Fibroblast of lung (primary cell): ENCODE measurements at regions not wholly inside any gene's neighbourhood (a gene's known extent, or its start where the extent isn't known, plus 50 kb on each side); places are given as distances from the start of the nearest gene placed in this dataset.

ENCODE experiments used
- DNase-seq, 2 donors: peaks; one replicate each; pipeline versions ENCODE4 v3.0.0 to v3.0.0-alpha.2; 2010; ENCODE audit warnings: low read depth in 2 of 2
- H2AFZ ChIP-seq: 2 replicates; pipeline ENCODE4 v1.5.1; 2012; ENCODE audit warnings: low read length, control low read depth, inconsistent platforms
- H3K27ac ChIP-seq: 2 replicates; pipeline ENCODE4 v1.5.1; 2011; ENCODE audit warnings: low read length, control low read depth; ENCODE audit not compliant: insufficient read depth
- H3K27me3 ChIP-seq: 2 replicates; pipeline ENCODE4 v1.5.1; 2011; ENCODE audit warnings: mild to moderate bottlenecking, low read length; ENCODE audit not compliant: control insufficient read depth, insufficient read depth
- H3K36me3 ChIP-seq: 2 replicates; pipeline ENCODE4 v1.5.1; 2011; ENCODE audit warnings: low read length; ENCODE audit not compliant: control insufficient read depth, insufficient read depth
- H3K4me1 ChIP-seq: 2 replicates; pipeline ENCODE4 v1.5.1; 2011; ENCODE audit warnings: low read length; ENCODE audit not compliant: control insufficient read depth, insufficient read depth; ENCODE audit errors: extremely low read depth
- H3K4me2 ChIP-seq: 2 replicates; pipeline ENCODE4 v1.5.1; 2011; ENCODE audit warnings: low read length, control low read depth; ENCODE audit not compliant: insufficient read depth; ENCODE audit errors: extremely low read depth
- H3K4me3 ChIP-seq, 4 experiments: fragments of 200-600 bp in 1 of 4; sonication (generic) in 1 of 4; replicated peaks in 1 of 4; 2 replicates each; pipeline ENCODE4 v1.5.1; 2011 to 2016; ENCODE audit warnings: low read length in 4 of 4, low read depth in 3 of 4, mild to moderate bottlenecking in 3 of 4, control low read depth in 2 of 4, inconsistent platforms in 1 of 4, mixed read lengths in 1 of 4; ENCODE audit not compliant: insufficient read depth in 1 of 4; ENCODE audit errors: control extremely low read depth in 1 of 4
- H3K79me2 ChIP-seq: 2 replicates; pipeline ENCODE4 v1.5.1; 2012; ENCODE audit warnings: mild to moderate bottlenecking, low read length, inconsistent platforms; ENCODE audit not compliant: control insufficient read depth, insufficient read depth
- H3K9ac ChIP-seq: 2 replicates; pipeline ENCODE4 v1.5.1; 2011; ENCODE audit warnings: mild to moderate bottlenecking, low read length, control low read depth; ENCODE audit not compliant: insufficient read depth
- H3K9me3 ChIP-seq: 2 replicates; pipeline ENCODE4 v1.5.1; 2012; ENCODE audit warnings: low read depth, low read length; ENCODE audit not compliant: control insufficient read depth, insufficient read depth
- H4K20me1 ChIP-seq: 2 replicates; pipeline ENCODE4 v1.5.1; 2011; ENCODE audit warnings: low read length; ENCODE audit not compliant: control insufficient read depth, insufficient read depth; ENCODE audit errors: extremely low read depth
- CTCF ChIP-seq, 2 donors: IDR thresholded peaks in 1 of 2; conservative IDR thresholded peaks in 1 of 2; 1 replicate in 1 of 2; 2 replicates in 1 of 2; pipeline ENCODE4 v1.5.1; 2011 to 2012; ENCODE audit warnings: low read length in 2 of 2, control low read depth in 1 of 2, inconsistent platforms in 1 of 2, low read depth in 1 of 2, mild to moderate bottlenecking in 1 of 2
- EZH2 ChIP-seq: IDR thresholded peaks from 2 replicates; pipeline ENCODE4 v1.5.1; 2012; ENCODE audit warnings: low read length, control low read depth, mild to moderate bottlenecking; ENCODE audit errors: missing control alignments

GRCh38 chr15:46591462-46591861 lies 956.6 kb downstream of the SQOR start:
- DNase-seq: no peak
- H3K9ac ChIP-seq: no peak overlapping the region
- H4K20me1 ChIP-seq: no peaks in the 10 kb centered on the region
- TF ChIP-seq CTCF (conservative IDR thresholded peaks at IDR 0.05 in 1 of 2, IDR thresholded peaks at IDR 0.05 in 1 of 2; ENCODE audit: low read depth in 1 of 2, low read length in 2 of 2) (no peak), EZH2 (no peak)
- no peaks in the 10 kb centered on the region for H3K79me2 ChIP-seq
- H3K36me3 ChIP-seq: no peaks in the 10 kb centered on the region
- no peak overlapping the region for H3K4me3 ChIP-seq
- no peaks in the 10 kb centered on the region for H3K9me3 ChIP-seq
- no peaks in the 10 kb centered on the region for H3K4me1 ChIP-seq
- no peak overlapping the region for H3K4me2 ChIP-seq
- H2AFZ ChIP-seq: no peak overlapping the region
- H3K27me3 ChIP-seq: no peaks in the 10 kb centered on the region
- no peak overlapping the region for H3K27ac ChIP-seq

- H3K79me2 ChIP-seq: no peaks in the 10 kb centered on the region
- H3K9me3 ChIP-seq: no peaks in the 10 kb centered on the region
- H3K27ac ChIP-seq: no peak overlapping the region
- no peak overlapping the region for H2AFZ ChIP-seq
- no peak overlapping the region for H3K4me2 ChIP-seq
- H3K4me1 ChIP-seq: no peaks in the 10 kb centered on the region
- no peaks in the 10 kb centered on the region for H4K20me1 ChIP-seq
- H3K9ac ChIP-seq: no peak overlapping the region
- no peak for DNase-seq
- TF ChIP-seq CTCF (conservative IDR thresholded peaks at IDR 0.05 in 1 of 2, IDR thresholded peaks at IDR 0.05 in 1 of 2; ENCODE audit: low read depth in 1 of 2, low read length in 2 of 2): no peak
- TF ChIP-seq EZH2: no peak
- H3K27me3 ChIP-seq: no peaks in the 10 kb centered on the region
- no peak overlapping the region for H3K4me3 ChIP-seq
- H3K36me3 ChIP-seq: no peaks in the 10 kb centered on the region
Measured at GRCh38 chr15:46595016-46595415, 960.2 kb downstream of the SQOR start.

GRCh38 chr15:46607077-46607476 lies 972.2 kb downstream of the SQOR start:
- H3K79me2 ChIP-seq: no peaks in the 10 kb centered on the region
- H3K36me3 ChIP-seq: no peaks in the 10 kb centered on the region
- H3K4me3 ChIP-seq: no peak overlapping the region
- no peaks in the 10 kb centered on the region for H4K20me1 ChIP-seq
- H3K27me3 ChIP-seq: no peaks in the 10 kb centered on the region
- no peaks in the 10 kb centered on the region for H3K9me3 ChIP-seq
- no peak for TF ChIP-seq EZH2
- no peak for TF ChIP-seq CTCF (conservative IDR thresholded peaks at IDR 0.05 in 1 of 2, IDR thresholded peaks at IDR 0.05 in 1 of 2; ENCODE audit: low read depth in 1 of 2, low read length in 2 of 2)
- no peak overlapping the region for H3K9ac ChIP-seq
- H3K4me1 ChIP-seq: no peaks in the 10 kb centered on the region
- no peak overlapping the region for H2AFZ ChIP-seq
- H3K27ac ChIP-seq: no peak overlapping the region
- DNase-seq: no peak
- no peak overlapping the region for H3K4me2 ChIP-seq
